GM23248 (cell line): ENCODE measurements at regions not wholly inside any gene's neighbourhood (a gene's known extent, or its start where the extent isn't known, plus 50 kb on each side); places are given as distances from the start of the nearest gene placed in this dataset.

Experiments used
- EZH2 ChIP-seq: fragments of 200-600 bp; sonication (generic); IDR thresholded peaks from 2 replicates; pipeline ENCODE4 v1.6.1; 2018; ENCODE audit warnings: antibody characterized with exemption, mild to moderate bottlenecking; ENCODE audit not compliant: insufficient read depth, poor library complexity, severe bottlenecking
- EZH2phosphoT487 ChIP-seq: fragments of 200-600 bp; sonication (generic); IDR thresholded peaks from 2 replicates; pipeline ENCODE4 v1.6.1; 2018; ENCODE audit warnings: antibody characterized with exemption, moderate library complexity, mild to moderate bottlenecking, low read depth; ENCODE audit not compliant: insufficient read depth

GRCh38 chr12:118842866-118843265 lies 138.5 kb upstream of the SRRM4 start:
- TF ChIP-seq EZH2 (no peak), EZH2phosphoT487 (no peak)
